ENCODE measurements at regions not wholly inside any gene's neighbourhood (a gene's known extent, or its start where the extent isn't known, plus 50 kb on each side); places are given as distances from the start of the nearest gene placed in this dataset.

GRCh38 chr1:119316870-119317416, 51.6 kb upstream of the HAO2 start (continued):
- TF ChIP-seq IRF3 (IDR thresholded peaks at IDR 0.05; ENCODE audit: low read depth, low read length) (no peak), REST (IDR thresholded peaks at IDR 0.05; ENCODE audit: low read depth, low read length) (no peak), POLR2AphosphoS5 (IDR thresholded peaks at IDR 0.05; ENCODE audit: low read depth, low read length) (no peak), JUND (IDR thresholded peaks at IDR 0.05) (no peak), SMC3 (IDR thresholded peaks at IDR 0.05; ENCODE audit: low read depth, low read length) (0 out of 2 replicates have a peak, but pooled peaks have one; percentile 12)

- H3F3A ChIP-seq (replicated peaks; ENCODE audit: insufficient read depth): no peaks in the 10 kb centered on the region
- no peaks in the 10 kb centered on the region for H3K9me3 ChIP-seq
- H4K20me1 ChIP-seq (ENCODE audit: insufficient read depth): no peaks in the 10 kb centered on the region
- no peak overlapping the region for H2AFZ ChIP-seq (ENCODE audit: low read depth)
- TF ChIP-seq GABPA (IDR thresholded peaks at IDR 0.05; ENCODE audit: low read depth) (no peak), SMC3 (IDR thresholded peaks at IDR 0.05; ENCODE audit: low read depth, low read length) (no peak), MAX (IDR thresholded peaks at IDR 0.05; ENCODE audit: low read depth) (no peak), REST (IDR thresholded peaks at IDR 0.05; ENCODE audit: low read depth, low read length) (no peak), SIN3A (IDR thresholded peaks at IDR 0.05; ENCODE audit: borderline replicate concordance, low read depth, low read length) (no peak), TEAD4 (IDR thresholded peaks at IDR 0.05; ENCODE audit: borderline replicate concordance, insufficient read depth) (no peak), MEF2A (IDR thresholded peaks at IDR 0.05; ENCODE audit: borderline replicate concordance, low read depth) (no peak), POLR2AphosphoS5 (IDR thresholded peaks at IDR 0.05; ENCODE audit: low read depth, low read length) (no peak), PBX3 (IDR thresholded peaks at IDR 0.05) (no peak), RXRA (IDR thresholded peaks at IDR 0.05; ENCODE audit: borderline replicate concordance, low read depth) (no peak), EP300 (IDR thresholded peaks at IDR 0.05; ENCODE audit: borderline replicate concordance in 1 of 2, low read depth in 1 of 2, low read length in 1 of 2) (no peak), FOSL2 (IDR thresholded peaks at IDR 0.05; ENCODE audit: borderline replicate concordance, low read depth) (no peak), MXI1 (IDR thresholded peaks at IDR 0.05; ENCODE audit: low read depth, low read length) (no peak), ZBTB33 (IDR thresholded peaks at IDR 0.05; ENCODE audit: borderline replicate concordance, low read depth) (no peak)
- no peak overlapping the region for H3K4me2 ChIP-seq
- H3K27me3 ChIP-seq (ENCODE audit: insufficient read depth): peaks cover 21% of the 10 kb centered on the region; the same call in 1 of the 2 replicates
- DNase-seq: no peak
- ChIA-PET POLR2A (no interaction called here), CTCF (no interaction called here)
- no peaks in the 10 kb centered on the region; a peak in 1 of 4 replicates for H3K4me1 ChIP-seq (ENCODE audit: control insufficient read depth in 1 of 2, insufficient read depth in 2 of 2, low read depth in 1 of 2, low read length in 1 of 2)
- no peak overlapping the region for H3K9ac ChIP-seq
- H3K79me2 ChIP-seq (ENCODE audit: insufficient read depth): no peaks in the 10 kb centered on the region
- no peak overlapping the region for H3K4me3 ChIP-seq (ENCODE audit: low read depth in 2 of 2, low read length in 1 of 2)
- no peaks in the 10 kb centered on the region for H3K9me2 ChIP-seq
- no peaks in the 10 kb centered on the region for H3K36me3 ChIP-seq (replicated peaks in 1 of 2; ENCODE audit: control insufficient read depth in 1 of 2, insufficient read depth in 2 of 2, low read length in 1 of 2)
- 13% methylated on average over 7 of the region's 7 CpGs for WGBS (ENCODE audit: low lambda C conversion rate)
- no peak overlapping the region for H3K27ac ChIP-seq (ENCODE audit: low read depth in 2 of 2, low read length in 1 of 2)
These were observed 49.9 kb upstream of the HAO2 start for GRCh38 chr1:119318466-119319309.
